Hypothalamus (tissue), 51 donors: ENCODE measurements at regions not wholly inside any gene's neighbourhood (a gene's known extent, or its start where the extent isn't known, plus 50 kb on each side); places are given as distances from the start of the nearest gene placed in this dataset.

Experiments
- DNase-seq, 51 donors: peaks; one replicate each; lab custom pipeline; 2025; lab: John Stamatoyannopoulos, UW

GRCh38 chr10:129102906-129103693, 363.9 kb upstream of the MGMT start:
- DNase-seq: no peak

GRCh38 chr10:129104266-129105045, 362.6 kb upstream of the MGMT start:
- no peak for DNase-seq

GRCh38 chr10:129105266-129105665, 361.8 kb upstream of the MGMT start:
- no peak for DNase-seq

GRCh38 chr10:129106314-129106713, 360.7 kb upstream of the MGMT start:
- no peak for DNase-seq

GRCh38 chr10:129107525-129107924, 359.5 kb upstream of the MGMT start:
- no peak for DNase-seq

- DNase-seq: no peak
These were observed 358.7 kb upstream of the MGMT start for GRCh38 chr10:129108378-129108777.

- no peak for DNase-seq
These were observed 358.0 kb upstream of the MGMT start for GRCh38 chr10:129108994-129109393.

GRCh38 chr10:129110780-129111179, 356.3 kb upstream of the MGMT start:
- DNase-seq: no peak

GRCh38 chr10:129111922-129112321, 355.1 kb upstream of the MGMT start:
- no peak for DNase-seq

GRCh38 chr10:129114588-129114987, 352.5 kb upstream of the MGMT start:
- no peak for DNase-seq

- no peak for DNase-seq
These were observed 350.7 kb upstream of the MGMT start for GRCh38 chr10:129116371-129116770.

GRCh38 chr10:129120441-129120840, 346.6 kb upstream of the MGMT start:
- no peak for DNase-seq

- DNase-seq: no peak
These were observed 344.2 kb upstream of the MGMT start for GRCh38 chr10:129122846-129123245.

- no peak for DNase-seq
These were observed 343.6 kb upstream of the MGMT start for GRCh38 chr10:129123428-129123827.

- no peak for DNase-seq
These were observed 340.1 kb upstream of the MGMT start for GRCh38 chr10:129126982-129127381.

- no peak for DNase-seq
These were observed 335.4 kb upstream of the MGMT start for GRCh38 chr10:129131457-129132132.

GRCh38 chr10:129133856-129134255, 333.2 kb upstream of the MGMT start:
- DNase-seq: no peak

- DNase-seq: no peak
These were observed 332.7 kb upstream of the MGMT start for GRCh38 chr10:129134371-129134770.

- DNase-seq: no peak
These were observed 331.4 kb upstream of the MGMT start for GRCh38 chr10:129135624-129136023.

- no peak for DNase-seq
These were observed 331.0 kb upstream of the MGMT start for GRCh38 chr10:129136074-129136473.

- DNase-seq: no peak
These were observed 330.1 kb upstream of the MGMT start for GRCh38 chr10:129136951-129137350.
